GF-D8 (cell line): ENCODE measurements at regions not wholly inside any gene's neighbourhood (a gene's known extent, or its start where the extent isn't known, plus 50 kb on each side); places are given as distances from the start of the nearest gene placed in this dataset.
A peak's percentile ranks its signal among the peaks of the same experiment; 100 is the strongest.
"Not testable (repeated sequence)": the region's sequence is repeated elsewhere in the genome, so short reads cannot be mapped to it uniquely, and the experiment has no call there.

Experiments used
- DNase-seq: peaks from one replicate; lab custom pipeline; 2025; lab: John Stamatoyannopoulos, UW

GRCh38 chr3:51588724-51589123 lies 50.2 kb downstream of the RAD54L2 start:
- peak; percentile 92 for DNase-seq

- DNase-seq, result no peak
Measured at GRCh38 chr3:51591231-51591630, 52.7 kb downstream of the RAD54L2 start.

- DNase-seq, result no peak
Measured at GRCh38 chr3:51593697-51594096, 55.2 kb downstream of the RAD54L2 start.

- DNase-seq, result not testable (repeated sequence)
Measured at GRCh38 chr3:51599638-51600037, 61.1 kb downstream of the RAD54L2 start.

- DNase-seq, result no peak
Measured at GRCh38 chr3:51604212-51604611, 65.7 kb downstream of the RAD54L2 start.

GRCh38 chr3:51605938-51606337 lies 65.1 kb upstream of the TEX264 start:
- no peak for DNase-seq

GRCh38 chr3:51606871-51607270 lies 64.2 kb upstream of the TEX264 start:
- DNase-seq, result not testable (repeated sequence)

GRCh38 chr3:51607591-51608325 lies 63.3 kb upstream of the TEX264 start:
- not testable (repeated sequence) for DNase-seq

GRCh38 chr3:51610708-51611107 lies 60.3 kb upstream of the TEX264 start:
- DNase-seq, result no peak

- DNase-seq, result no peak
Measured at GRCh38 chr3:51617597-51617996, 53.5 kb upstream of the TEX264 start.

- not testable (repeated sequence) for DNase-seq
Measured at GRCh38 chr3:51618038-51618437, 53.0 kb upstream of the TEX264 start.

- DNase-seq, result no peak
Measured at GRCh38 chr3:51618496-51618895, 52.6 kb upstream of the TEX264 start.

GRCh38 chr3:51619983-51620382 lies 51.1 kb upstream of the TEX264 start:
- no peak for DNase-seq

- no peak for DNase-seq
Measured at GRCh38 chr3:51620543-51620942, 50.5 kb upstream of the TEX264 start.

- DNase-seq, result no peak
Measured at GRCh38 chr3:51621091-51621892, 49.8 kb upstream of the TEX264 start.
